ENCODE measurements at regions not wholly inside any gene's neighbourhood (a gene's known extent, or its start where the extent isn't known, plus 50 kb on each side); places are given as distances from the start of the nearest gene placed in this dataset.

GRCh38 chr14:27090716-27091115 lies 492.9 kb upstream of the NOVA1 start:
- Mint-ChIP-seq H3K4me3 (ENCODE audit: low read depth) (no peak overlapping the region), H3K27me3 (no peaks in the 10 kb centered on the region), H3K27ac (no peak overlapping the region), H3K4me1 (ENCODE audit: low read depth) (peaks cover 2% of the 10 kb centered on the region), H3K36me3 (ENCODE audit: insufficient read depth) (no peaks in the 10 kb centered on the region), H3K9me3 (ENCODE audit: low read depth) (no peaks in the 10 kb centered on the region)
- no peak for DNase-seq (ENCODE audit: low spot score, unreplicated experiment)
- TF ChIP-seq, protein P1, sequence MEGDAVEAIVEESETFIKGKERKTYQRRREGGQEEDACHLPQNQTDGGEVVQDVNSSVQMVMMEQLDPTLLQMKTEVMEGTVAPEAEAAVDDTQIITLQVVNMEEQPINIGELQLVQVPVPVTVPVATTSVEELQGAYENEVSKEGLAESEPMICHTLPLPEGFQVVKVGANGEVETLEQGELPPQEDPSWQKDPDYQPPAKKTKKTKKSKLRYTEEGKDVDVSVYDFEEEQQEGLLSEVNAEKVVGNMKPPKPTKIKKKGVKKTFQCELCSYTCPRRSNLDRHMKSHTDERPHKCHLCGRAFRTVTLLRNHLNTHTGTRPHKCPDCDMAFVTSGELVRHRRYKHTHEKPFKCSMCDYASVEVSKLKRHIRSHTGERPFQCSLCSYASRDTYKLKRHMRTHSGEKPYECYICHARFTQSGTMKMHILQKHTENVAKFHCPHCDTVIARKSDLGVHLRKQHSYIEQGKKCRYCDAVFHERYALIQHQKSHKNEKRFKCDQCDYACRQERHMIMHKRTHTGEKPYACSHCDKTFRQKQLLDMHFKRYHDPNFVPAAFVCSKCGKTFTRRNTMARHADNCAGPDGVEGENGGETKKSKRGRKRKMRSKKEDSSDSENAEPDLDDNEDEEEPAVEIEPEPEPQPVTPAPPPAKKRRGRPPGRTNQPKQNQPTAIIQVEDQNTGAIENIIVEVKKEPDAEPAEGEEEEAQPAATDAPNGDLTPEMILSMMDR (IDR thresholded peaks at IDR 0.05; ENCODE audit: unreplicated experiment), result no peak

DNA sequence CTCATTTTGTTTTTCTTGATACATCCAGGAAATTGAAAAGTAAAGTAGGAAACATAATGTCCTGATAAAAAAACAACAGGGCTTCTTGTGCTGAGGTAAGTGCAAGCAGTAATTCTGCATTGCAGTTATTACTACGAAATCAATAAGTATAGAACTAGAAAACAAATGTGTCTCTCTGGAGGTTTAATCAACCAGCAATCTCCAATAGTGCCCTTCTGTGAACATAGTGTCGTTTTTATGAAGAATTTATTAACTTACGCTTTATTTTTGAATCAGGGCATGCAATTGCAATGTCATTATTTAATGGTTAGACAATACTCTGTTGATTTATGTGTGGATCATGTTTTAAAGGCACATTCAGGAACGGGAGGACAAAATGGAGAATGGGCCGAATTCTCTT lies 494.1 kb upstream of the NOVA1 start:
- no peaks in the 10 kb centered on the region for H3K36me3 Mint-ChIP-seq (ENCODE audit: insufficient read depth)
- H3K4me1 Mint-ChIP-seq (ENCODE audit: low read depth), result peaks cover 2% of the 10 kb centered on the region
- TF ChIP-seq, protein P1 (IDR thresholded peaks at IDR 0.05; ENCODE audit: unreplicated experiment), result no peak
- H3K27ac Mint-ChIP-seq, result no peak overlapping the region
- H3K27me3 Mint-ChIP-seq, result no peaks in the 10 kb centered on the region
- H3K4me3 Mint-ChIP-seq (ENCODE audit: low read depth), result no peak overlapping the region
- no peaks in the 10 kb centered on the region for H3K9me3 Mint-ChIP-seq (ENCODE audit: low read depth)
- no peak for DNase-seq (ENCODE audit: low spot score, unreplicated experiment)

- H3K27ac Mint-ChIP-seq, result no peak overlapping the region
- TF ChIP-seq, protein P1 (IDR thresholded peaks at IDR 0.05; ENCODE audit: unreplicated experiment), result no peak
- H3K4me1 Mint-ChIP-seq (ENCODE audit: low read depth), result peaks cover 2% of the 10 kb centered on the region
- H3K27me3 Mint-ChIP-seq, result no peaks in the 10 kb centered on the region
- no peak overlapping the region for H3K4me3 Mint-ChIP-seq (ENCODE audit: low read depth)
- H3K9me3 Mint-ChIP-seq (ENCODE audit: low read depth), result no peaks in the 10 kb centered on the region
- no peak for DNase-seq (ENCODE audit: low spot score, unreplicated experiment)
- H3K36me3 Mint-ChIP-seq (ENCODE audit: insufficient read depth), result no peaks in the 10 kb centered on the region
Observed at GRCh38 chr14:27096091-27096490, 498.3 kb upstream of the NOVA1 start.

GRCh38 chr14:27098451-27098850 lies 500.6 kb upstream of the NOVA1 start:
- H3K4me3 Mint-ChIP-seq (ENCODE audit: low read depth), result no peak overlapping the region
- no peaks in the 10 kb centered on the region for H3K27me3 Mint-ChIP-seq
- H3K4me1 Mint-ChIP-seq (ENCODE audit: low read depth), result no peaks in the 10 kb centered on the region
- no peaks in the 10 kb centered on the region for H3K9me3 Mint-ChIP-seq (ENCODE audit: low read depth)
- TF ChIP-seq, protein P1 (IDR thresholded peaks at IDR 0.05; ENCODE audit: unreplicated experiment), result no peak
- DNase-seq (ENCODE audit: low spot score, unreplicated experiment), result no peak
- no peak overlapping the region for H3K27ac Mint-ChIP-seq
- no peaks in the 10 kb centered on the region for H3K36me3 Mint-ChIP-seq (ENCODE audit: insufficient read depth)

DNA sequence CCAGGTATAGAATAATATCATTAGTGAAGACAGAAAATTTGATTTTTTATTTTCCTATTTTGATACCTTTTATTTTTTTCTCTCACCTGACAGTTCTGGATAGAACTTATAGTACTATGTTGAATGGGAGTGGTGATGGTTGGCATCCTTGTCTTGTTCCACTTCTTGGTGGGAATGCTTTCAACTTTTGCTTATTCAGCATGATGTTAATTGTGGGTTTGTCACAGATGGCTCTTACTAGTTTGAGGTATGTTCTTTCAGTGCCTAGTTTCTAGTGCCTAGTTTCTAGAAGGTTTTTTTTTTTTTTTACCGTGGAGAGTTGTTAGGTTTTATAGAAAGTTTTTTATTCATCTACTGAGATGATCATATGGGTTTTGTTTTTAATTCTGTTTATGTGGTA lies 516.3 kb upstream of the NOVA1 start:
- no peak for DNase-seq (ENCODE audit: low spot score, unreplicated experiment)
- Mint-ChIP-seq H3K4me3 (ENCODE audit: low read depth) (no peak overlapping the region), H3K27ac (no peak overlapping the region), H3K4me1 (ENCODE audit: low read depth) (no peaks in the 10 kb centered on the region), H3K9me3 (ENCODE audit: low read depth) (no peaks in the 10 kb centered on the region), H3K36me3 (ENCODE audit: insufficient read depth) (no peaks in the 10 kb centered on the region), H3K27me3 (no peaks in the 10 kb centered on the region)
- TF ChIP-seq, protein P1 (IDR thresholded peaks at IDR 0.05; ENCODE audit: unreplicated experiment), result no peak

Measured in progenitor cell of endocrine pancreas (in vitro differentiated cells).